ENCODE measurements at regions not wholly inside any gene's neighbourhood (a gene's known extent, or its start where the extent isn't known, plus 50 kb on each side); places are given as distances from the start of the nearest gene placed in this dataset.

GRCh38 chr14:96729889-96730288, 67.3 kb upstream of the VRK1 start:
- DNase-seq, result no peak
- TF ChIP-seq EZH2 (IDR thresholded peaks at IDR 0.05; ENCODE audit: borderline replicate concordance, insufficient read depth, low read depth, low read length, poor library complexity, severe bottlenecking) (no peak), CTCF (IDR thresholded peaks at IDR 0.05) (no peak)

GRCh38 chr14:96730386-96730785, 66.8 kb upstream of the VRK1 start:
- H3K27ac ChIP-seq (ENCODE audit: low read length in 2 of 2), result no peak overlapping the region
- no peaks in the 10 kb centered on the region for H3K79me2 ChIP-seq (ENCODE audit: control insufficient read depth, insufficient read depth, low read length)
- no peak for TF ChIP-seq EZH2 (IDR thresholded peaks at IDR 0.05; ENCODE audit: borderline replicate concordance, insufficient read depth, low read depth, low read length, poor library complexity, severe bottlenecking)
- no peak for TF ChIP-seq CTCF (IDR thresholded peaks at IDR 0.05)
- H3K9me3 Mint-ChIP-seq (ENCODE audit: insufficient read depth), result no peaks in the 10 kb centered on the region
- peaks cover 0 to 3% of the 10 kb centered on the region in 2 donors for H3K4me1 ChIP-seq (ENCODE audit: control insufficient read depth in 2 of 2, insufficient read depth in 2 of 2, low read length in 2 of 2)
- peaks cover 16% of the 10 kb centered on the region for H3K27me3 Mint-ChIP-seq
- no peak overlapping the region for H2AFZ ChIP-seq (ENCODE audit: insufficient read depth, low read depth, low read length, poor library complexity, severe bottlenecking)
- no peak for DNase-seq
- no peaks in the 10 kb centered on the region for H3K36me3 ChIP-seq (replicated peaks in 1 of 2; ENCODE audit: control extremely low read depth in 1 of 2, control insufficient read depth in 1 of 2, extremely low read depth in 1 of 2, insufficient read depth in 2 of 2, low read length in 1 of 2)
- H3K27ac Mint-ChIP-seq, result no peak overlapping the region
- H3K9me3 ChIP-seq (ENCODE audit: control extremely low read depth in 1 of 3, control insufficient read depth in 2 of 3, insufficient read depth in 1 of 3, low read length in 2 of 3), result peaks cover 0 to 7% (median 0%) of the 10 kb centered on the region in 3 donors
- H3K4me3 Mint-ChIP-seq, result no peak overlapping the region
- H3K4me2 ChIP-seq (replicated peaks; ENCODE audit: low read depth, low read length, poor library complexity, severe bottlenecking), result no peak overlapping the region
- 84% methylated on average over 5 of the region's 7 CpGs for WGBS (ENCODE audit: insufficient coverage)
- ATAC-seq (ENCODE audit: low read depth), result no peak
- intact Hi-C loops (cut with micrococcal nuclease), result no loop called here
- no peaks in the 10 kb centered on the region for H4K20me1 ChIP-seq (ENCODE audit: control insufficient read depth, insufficient read depth, low read length, poor library complexity, severe bottlenecking)
- ChIA-PET POLR2A (no interaction called here), CTCF (interaction anchor here (1.2 to 1.4 kb wide), 2 partner anchors 9 to 10 kb away, joined by 3 to 4 read pairs; no protein-coding TSS in a partner anchor)
- H3K27me3 ChIP-seq (replicated peaks in 1 of 4; ENCODE audit: control extremely low read depth in 1 of 4, control insufficient read depth in 3 of 4, insufficient read depth in 4 of 4, low read length in 3 of 4), result peaks cover 0 to 12% (median 0%) of the 10 kb centered on the region in 4 experiments
- no peak overlapping the region for H3K4me3 ChIP-seq (ENCODE audit: control extremely low read depth in 1 of 5, extremely low read depth in 1 of 5, insufficient read depth in 1 of 5, low read depth in 2 of 5, low read length in 4 of 5)
- H3K4me1 Mint-ChIP-seq, result peaks cover 8% of the 10 kb centered on the region
- H3K9ac ChIP-seq (ENCODE audit: low read length), result no peak overlapping the region

More at GRCh38 chr14:96729889-96730288, 67.3 kb upstream of the VRK1 start:
- H3K4me1 Mint-ChIP-seq, result peaks cover 8% of the 10 kb centered on the region
- H3K9ac ChIP-seq (ENCODE audit: low read length), result no peak overlapping the region
- no peak overlapping the region for H3K4me3 Mint-ChIP-seq
- H3K9me3 ChIP-seq (ENCODE audit: control extremely low read depth in 1 of 3, control insufficient read depth in 2 of 3, insufficient read depth in 1 of 3, low read length in 2 of 3), result peaks cover 0 to 7% (median 0%) of the 10 kb centered on the region in 3 donors
- no peak overlapping the region for H3K4me2 ChIP-seq (replicated peaks; ENCODE audit: low read depth, low read length, poor library complexity, severe bottlenecking)
- WGBS (ENCODE audit: insufficient coverage), result 100% methylated on average over 2 of the region's 4 CpGs
- no peak overlapping the region for H3K27ac ChIP-seq (ENCODE audit: low read length in 2 of 2)
- H3K4me1 ChIP-seq (ENCODE audit: control insufficient read depth in 2 of 2, insufficient read depth in 2 of 2, low read length in 2 of 2), result peaks cover 0 to 3% of the 10 kb centered on the region in 2 donors
- H4K20me1 ChIP-seq (ENCODE audit: control insufficient read depth, insufficient read depth, low read length, poor library complexity, severe bottlenecking), result no peaks in the 10 kb centered on the region
- no peak overlapping the region for H3K4me3 ChIP-seq (ENCODE audit: control extremely low read depth in 1 of 5, extremely low read depth in 1 of 5, insufficient read depth in 1 of 5, low read depth in 2 of 5, low read length in 4 of 5)
- no peaks in the 10 kb centered on the region for H3K9me3 Mint-ChIP-seq (ENCODE audit: insufficient read depth)
- POLR2A ChIA-PET, result no interaction called here
- H3K27me3 Mint-ChIP-seq, result peaks cover 13% of the 10 kb centered on the region
- no peak overlapping the region for H3K27ac Mint-ChIP-seq
- peaks cover 0 to 12% (median 0%) of the 10 kb centered on the region in 4 experiments for H3K27me3 ChIP-seq (replicated peaks in 1 of 4; ENCODE audit: control extremely low read depth in 1 of 4, control insufficient read depth in 3 of 4, insufficient read depth in 4 of 4, low read length in 3 of 4)
- no peak for ATAC-seq (ENCODE audit: low read depth)
- CTCF ChIA-PET, result interaction anchor here (1.2 to 1.4 kb wide), 2 partner anchors 9 to 10 kb away, joined by 3 to 4 read pairs; no protein-coding TSS in a partner anchor
- H3K36me3 ChIP-seq (replicated peaks in 1 of 2; ENCODE audit: control extremely low read depth in 1 of 2, control insufficient read depth in 1 of 2, extremely low read depth in 1 of 2, insufficient read depth in 2 of 2, low read length in 1 of 2), result no peaks in the 10 kb centered on the region
- H2AFZ ChIP-seq (ENCODE audit: insufficient read depth, low read depth, low read length, poor library complexity, severe bottlenecking), result no peak overlapping the region
- no peaks in the 10 kb centered on the region for H3K79me2 ChIP-seq (ENCODE audit: control insufficient read depth, insufficient read depth, low read length)
- intact Hi-C loops (cut with micrococcal nuclease), result no loop called here

Measured in B cell (primary cell).